Brain microvascular endothelial cell (primary cell): ENCODE measurements at regions not wholly inside any gene's neighbourhood (a gene's known extent, or its start where the extent isn't known, plus 50 kb on each side); places are given as distances from the start of the nearest gene placed in this dataset.

ENCODE experiments used
- DNase-seq: peaks from one replicate; pipeline ENCODE4 v3.0.0-alpha.2; 2020
- H3K27ac ChIP-seq: fragments of 250-450 bp; sonication (Bioruptor Pico); 2 replicates; pipeline ENCODE4 v1.5.1; 2020; ENCODE audit warnings: mild to moderate bottlenecking, moderate library complexity
- H3K27me3 ChIP-seq: fragments of 250-450 bp; sonication (Bioruptor Pico); replicated peaks from 2 replicates; pipeline ENCODE4 v1.5.1; 2020; ENCODE audit warnings: mild to moderate bottlenecking
- H3K36me3 ChIP-seq: fragments of 250-450 bp; sonication (Bioruptor Pico); replicated peaks from 2 replicates; pipeline ENCODE4 v1.5.1; 2020; ENCODE audit warnings: mild to moderate bottlenecking
- H3K4me3 ChIP-seq: 2 replicates; pipeline ENCODE4 v1.5.1; 2011; ENCODE audit warnings: low read depth, mild to moderate bottlenecking, control low read depth, low read length, moderate library complexity
- CTCF ChIP-seq: IDR thresholded peaks from 2 replicates; pipeline ENCODE4 v1.5.1; 2011; ENCODE audit warnings: low read depth, mild to moderate bottlenecking, moderate library complexity, low read length, control low read depth, inconsistent platforms; ENCODE audit errors: missing control alignments
- in situ Hi-C: cut with HindIII; loops from 2 replicates; pipeline ENCODE4 v1.10.0; 2017; ENCODE audit warnings: low sequenced_read_pairs, low pct_ligation_motif_present

- Histone ChIP-seq H3K4me3 (no peak overlapping the region), H3K27me3 (no peaks in the 10 kb centered on the region), H3K36me3 (no peaks in the 10 kb centered on the region), H3K27ac (no peak overlapping the region)
- in situ Hi-C loops: no loop called here
- no peak for TF ChIP-seq CTCF
- no peak for DNase-seq
Measured at GRCh38 chr11:27886857-27887256, 186.6 kb upstream of the BDNF start.

GRCh38 chr11:27882066-27882697 lies 181.9 kb upstream of the BDNF start:
- Histone ChIP-seq H3K4me3 (no peak overlapping the region), H3K36me3 (no peaks in the 10 kb centered on the region), H3K27ac (no peak overlapping the region), H3K27me3 (no peaks in the 10 kb centered on the region)
- TF ChIP-seq CTCF: no peak
- no peak for DNase-seq
- in situ Hi-C loops: no loop called here

GRCh38 chr11:27875831-27876775 lies 175.8 kb upstream of the BDNF start:
- no peak overlapping the region for H3K27ac ChIP-seq
- no peak for TF ChIP-seq CTCF
- no peak overlapping the region for H3K4me3 ChIP-seq
- in situ Hi-C loops: no loop called here
- H3K27me3 ChIP-seq: no peaks in the 10 kb centered on the region
- no peak for DNase-seq
- H3K36me3 ChIP-seq: no peaks in the 10 kb centered on the region

- no peak for TF ChIP-seq CTCF
- no peak overlapping the region for H3K4me3 ChIP-seq
- no peaks in the 10 kb centered on the region for H3K27me3 ChIP-seq
- no peaks in the 10 kb centered on the region for H3K36me3 ChIP-seq
- in situ Hi-C loops: no loop called here
- no peak for DNase-seq
- no peak overlapping the region for H3K27ac ChIP-seq
Measured at GRCh38 chr11:27874998-27875830, 175.0 kb upstream of the BDNF start.

GRCh38 chr11:27873664-27874063 lies 173.4 kb upstream of the BDNF start:
- in situ Hi-C loops: no loop called here
- H3K27me3 ChIP-seq: no peaks in the 10 kb centered on the region
- no peak overlapping the region for H3K27ac ChIP-seq
- no peaks in the 10 kb centered on the region for H3K36me3 ChIP-seq
- no peak for TF ChIP-seq CTCF
- DNase-seq: no peak
- H3K4me3 ChIP-seq: no peak overlapping the region
